HAP-1 (cell line): ENCODE measurements at regions not wholly inside any gene's neighbourhood (a gene's known extent, or its start where the extent isn't known, plus 50 kb on each side); places are given as distances from the start of the nearest gene placed in this dataset.

Experiments
- DNase-seq, 2 experiments: peaks; one replicate each; pipeline ENCODE4 v3.0.0-alpha.2; 2016 to 2020; ENCODE audit warnings: low spot score in 2 of 2
- H3K27me3 ChIP-seq: fragments of 250-450 bp; sonication (Bioruptor Pico); 2 replicates; pipeline ENCODE4 v1.5.1; 2020; ENCODE audit warnings: low read depth, mild to moderate bottlenecking, moderate library complexity
- H3K36me3 ChIP-seq: fragments of 250-450 bp; sonication (Bioruptor Pico); replicated peaks from 2 replicates; pipeline ENCODE4 v1.5.1; 2020; ENCODE audit warnings: mild to moderate bottlenecking
- H3K4me1 ChIP-seq: fragments of 250-450 bp; sonication (Bioruptor Pico); 2 replicates; pipeline ENCODE4 v1.5.1; 2020; ENCODE audit warnings: mild to moderate bottlenecking
- H3K4me3 ChIP-seq: fragments of 250-450 bp; sonication (Bioruptor Pico); 2 replicates; pipeline ENCODE4 v1.5.1; 2020; ENCODE audit warnings: mild to moderate bottlenecking, moderate library complexity
- H3K9me3 ChIP-seq: fragments of 250-450 bp; sonication (Bioruptor Pico); 2 replicates; pipeline ENCODE4 v1.5.1; 2020; ENCODE audit warnings: mild to moderate bottlenecking, moderate library complexity
- in situ Hi-C: fragments of 300-500 bp; cut with MboI; formaldehyde crosslinking; loops from 3 replicates; pipeline ENCODE4 v1.14.3; 2020; ENCODE audit warnings: low sequenced_read_pairs, inconsistent platforms, mixed read lengths

- peaks cover 11% of the 10 kb centered on the region for H3K4me1 ChIP-seq
- no peaks in the 10 kb centered on the region for H3K36me3 ChIP-seq
- H3K4me3 ChIP-seq: no peak overlapping the region
- in situ Hi-C loops: no loop called here
- H3K27me3 ChIP-seq: no peaks in the 10 kb centered on the region
- H3K9me3 ChIP-seq: no peaks in the 10 kb centered on the region
- peak; percentile 36 to 49 for DNase-seq
These were observed 142.5 kb upstream of the TNS3 start for GRCh38 chr7:47724335-47724982.

DNA sequence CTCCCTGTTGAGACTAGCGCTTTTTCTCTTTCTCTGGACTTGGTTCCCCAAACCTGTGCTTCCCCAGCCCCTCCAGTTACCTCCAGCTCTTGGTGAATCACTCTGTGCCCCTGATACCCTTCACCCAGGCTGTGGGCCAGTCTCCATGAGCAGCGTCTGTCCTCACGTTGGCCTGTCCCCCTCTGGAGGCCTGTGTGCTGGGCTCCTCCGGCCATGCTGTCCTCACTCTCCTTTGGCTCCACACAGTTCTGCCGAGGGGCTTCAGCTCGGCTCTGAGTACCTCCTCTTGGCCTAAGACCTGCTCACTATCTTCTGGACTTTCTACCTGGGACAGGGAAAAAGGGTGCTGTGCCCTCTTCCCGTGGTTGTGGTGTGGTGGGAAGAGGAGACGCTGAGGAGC is 140.2 kb upstream of the TNS3 start:
- H3K4me3 ChIP-seq: no peak overlapping the region
- no peaks in the 10 kb centered on the region for H3K36me3 ChIP-seq
- in situ Hi-C loops: no loop called here
- DNase-seq: no peak
- no peaks in the 10 kb centered on the region for H3K27me3 ChIP-seq
- H3K4me1 ChIP-seq: peaks cover 16% of the 10 kb centered on the region
- no peaks in the 10 kb centered on the region for H3K9me3 ChIP-seq

DNA sequence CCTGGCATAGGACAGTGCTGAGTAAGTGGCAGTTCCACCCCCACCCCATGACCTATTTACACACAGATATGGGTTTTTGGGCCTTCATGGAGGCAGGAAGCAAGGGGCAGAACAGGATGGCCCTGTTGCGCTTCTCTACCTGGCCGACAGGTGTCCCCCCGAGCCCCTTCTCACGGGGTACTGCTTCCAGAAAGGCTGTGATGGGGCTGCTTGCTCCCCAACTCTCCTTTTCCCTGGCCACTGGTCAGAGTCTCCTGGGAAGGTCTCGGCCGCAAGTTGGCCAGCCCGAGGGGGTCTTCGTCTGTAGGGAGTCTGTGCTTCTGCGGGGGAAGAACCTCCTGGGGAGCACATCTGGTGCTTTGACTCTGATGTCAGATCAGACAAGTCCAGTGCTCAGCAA is 139.8 kb upstream of the TNS3 start:
- H3K4me1 ChIP-seq: peaks cover 19% of the 10 kb centered on the region
- in situ Hi-C loops: no loop called here
- H3K9me3 ChIP-seq: no peaks in the 10 kb centered on the region
- DNase-seq: no peak
- H3K36me3 ChIP-seq: no peaks in the 10 kb centered on the region
- no peaks in the 10 kb centered on the region for H3K27me3 ChIP-seq
- no peak overlapping the region for H3K4me3 ChIP-seq

DNA sequence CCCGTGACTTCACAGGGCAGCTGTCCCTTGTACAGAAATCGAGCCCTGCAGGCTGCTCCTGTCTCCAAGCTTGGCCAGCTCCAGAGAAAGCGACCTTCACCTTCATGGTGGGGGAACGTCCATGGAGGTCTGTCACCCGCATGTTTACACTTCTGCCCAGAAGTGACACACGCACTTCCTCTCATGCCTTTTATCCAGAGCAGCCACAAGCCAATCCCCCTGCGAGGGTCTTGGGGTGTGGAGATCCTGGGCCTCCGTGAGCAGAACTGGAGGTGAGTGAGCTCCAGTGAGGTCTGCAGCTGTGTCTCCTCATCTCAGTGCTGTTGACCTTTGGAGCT is 139.0 kb upstream of the TNS3 start:
- no peaks in the 10 kb centered on the region for H3K27me3 ChIP-seq
- peaks cover 19% of the 10 kb centered on the region for H3K4me1 ChIP-seq
- no peak overlapping the region for H3K4me3 ChIP-seq
- H3K9me3 ChIP-seq: no peaks in the 10 kb centered on the region
- no peak for DNase-seq
- no peaks in the 10 kb centered on the region for H3K36me3 ChIP-seq
- in situ Hi-C loops: no loop called here

DNA sequence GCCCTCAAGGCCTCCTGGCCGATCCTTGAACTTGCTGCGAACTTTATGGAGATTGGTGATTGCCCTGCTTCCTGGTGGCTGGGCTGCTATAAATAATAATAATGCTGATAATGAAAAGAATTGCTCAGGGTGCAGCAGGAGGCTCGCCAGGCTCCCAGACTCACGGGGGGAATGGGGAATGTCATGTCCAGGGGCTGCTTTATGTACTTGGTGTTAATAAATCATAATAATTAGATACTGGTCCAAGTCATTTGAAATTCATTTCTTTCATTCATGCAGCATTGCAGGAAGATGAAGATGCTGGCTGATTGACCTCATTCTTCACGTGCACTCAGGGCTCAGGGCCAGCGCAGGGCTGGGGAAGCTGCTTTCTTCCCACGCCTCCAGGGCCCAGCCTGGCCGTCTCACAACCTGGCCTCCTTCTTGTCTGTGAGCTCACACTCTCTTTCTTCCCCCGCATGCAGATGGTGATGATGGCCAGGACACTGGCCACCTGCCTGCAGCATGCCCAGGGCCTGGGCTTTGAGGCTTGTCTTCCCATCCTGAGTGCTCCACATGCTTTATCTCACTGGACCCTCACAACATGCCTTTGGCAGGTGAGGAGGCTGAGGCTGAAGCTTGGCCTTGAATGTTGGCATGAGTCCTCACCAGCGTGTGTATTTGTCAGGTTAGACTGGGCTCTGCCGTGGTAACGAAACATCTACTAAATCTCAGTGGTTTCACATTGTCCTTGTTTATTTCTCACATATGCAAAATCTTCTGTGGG is 138.4 kb upstream of the TNS3 start:
- Histone ChIP-seq H3K4me1 (peaks cover 19% of the 10 kb centered on the region), H3K36me3 (no peaks in the 10 kb centered on the region), H3K4me3 (no peak overlapping the region), H3K27me3 (no peaks in the 10 kb centered on the region), H3K9me3 (no peaks in the 10 kb centered on the region)
- no peak for DNase-seq
- in situ Hi-C loops: no loop called here

DNA sequence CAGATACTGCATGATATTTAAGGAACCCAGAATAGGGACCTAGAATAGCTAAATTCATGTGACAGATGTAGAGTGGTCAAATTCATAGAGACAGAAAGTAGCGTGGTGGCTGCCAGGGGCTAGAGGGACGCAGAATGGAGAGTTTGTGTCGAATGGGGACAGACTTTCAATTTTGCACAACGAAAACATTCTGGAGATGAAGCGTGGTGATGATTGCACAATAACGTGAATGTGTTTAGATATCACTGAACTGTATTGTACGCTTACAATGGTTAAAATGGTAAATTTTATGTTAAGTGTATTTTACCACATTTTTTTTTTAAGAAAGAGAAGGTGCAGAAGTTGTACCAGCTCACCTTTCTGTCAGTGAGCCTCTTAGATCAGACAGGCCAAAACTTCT is 137.8 kb upstream of the TNS3 start:
- Histone ChIP-seq H3K4me1 (peaks cover 13% of the 10 kb centered on the region), H3K4me3 (no peak overlapping the region)
- in situ Hi-C loops: no loop called here

GRCh38 chr7:47715631-47716068 is 133.7 kb upstream of the TNS3 start:
- DNase-seq: no peak
- no peaks in the 10 kb centered on the region for H3K36me3 ChIP-seq
- no peaks in the 10 kb centered on the region for H3K27me3 ChIP-seq
- no peak overlapping the region for H3K4me3 ChIP-seq
- in situ Hi-C loops: no loop called here
- no peaks in the 10 kb centered on the region for H3K9me3 ChIP-seq
- H3K4me1 ChIP-seq: peaks cover 8% of the 10 kb centered on the region; the same call in 1 of the 2 replicates

More for the DNA sequence above, 137.8 kb upstream of the TNS3 start:
- H3K36me3 ChIP-seq: no peaks in the 10 kb centered on the region
- H3K9me3 ChIP-seq: no peaks in the 10 kb centered on the region
- H3K27me3 ChIP-seq: no peaks in the 10 kb centered on the region
- DNase-seq: no peak

GRCh38 chr7:47714669-47715607 is 133.0 kb upstream of the TNS3 start:
- in situ Hi-C loops: no loop called here
- Histone ChIP-seq H3K9me3 (no peaks in the 10 kb centered on the region), H3K4me3 (no peak overlapping the region), H3K27me3 (no peaks in the 10 kb centered on the region), H3K36me3 (no peaks in the 10 kb centered on the region), H3K4me1 (peaks cover 8% of the 10 kb centered on the region; the same call in 1 of the 2 replicates)
- DNase-seq: no peak

DNA sequence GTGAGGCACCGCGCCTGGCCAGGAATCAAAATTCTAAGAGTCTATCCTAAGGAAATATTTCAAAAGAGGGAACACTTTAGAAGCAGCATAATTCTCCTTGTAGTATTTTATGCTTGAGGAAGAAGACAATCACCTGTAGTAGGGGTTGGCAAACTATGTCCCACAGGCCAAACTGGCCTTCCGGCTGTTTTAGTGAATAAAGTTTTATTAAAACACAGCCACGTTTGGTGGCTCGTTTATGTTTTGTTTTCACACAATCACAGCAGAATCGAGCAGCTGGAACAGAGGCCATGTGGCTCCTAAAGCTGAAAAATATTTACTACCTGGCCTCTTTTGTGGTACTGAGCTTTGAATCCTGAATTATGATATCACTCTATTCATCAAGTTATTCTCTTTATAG is 131.7 kb upstream of the TNS3 start:
- no peaks in the 10 kb centered on the region for H3K27me3 ChIP-seq
- peaks cover 8% of the 10 kb centered on the region; the same call in 1 of the 2 replicates for H3K4me1 ChIP-seq
- no peak overlapping the region for H3K4me3 ChIP-seq
- in situ Hi-C loops: no loop called here
- no peak for DNase-seq
- H3K36me3 ChIP-seq: no peaks in the 10 kb centered on the region
- no peaks in the 10 kb centered on the region for H3K9me3 ChIP-seq

DNA sequence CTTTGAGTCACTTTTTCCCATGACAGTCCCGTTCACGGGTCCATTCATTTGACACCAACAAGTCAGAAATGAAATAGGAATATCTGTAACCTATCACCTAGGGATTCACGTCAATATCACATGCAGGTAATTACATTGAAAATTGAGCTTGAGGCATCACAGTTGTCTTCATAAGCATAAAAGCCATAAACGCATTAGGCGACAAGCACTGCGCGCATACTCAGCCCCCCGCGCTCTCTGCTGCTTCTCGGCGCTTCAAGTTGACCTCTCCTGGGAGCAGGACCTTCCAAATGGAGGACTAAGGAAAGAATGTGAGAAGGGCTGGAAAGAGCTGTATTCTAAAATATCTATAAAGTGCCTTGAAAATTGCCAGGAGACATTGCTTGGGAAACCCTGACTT is 130.5 kb upstream of the TNS3 start:
- H3K4me3 ChIP-seq: no peak overlapping the region
- in situ Hi-C loops: no loop called here
- H3K27me3 ChIP-seq: no peaks in the 10 kb centered on the region
- peaks cover 6% of the 10 kb centered on the region; the same call in 1 of the 2 replicates for H3K4me1 ChIP-seq
- no peaks in the 10 kb centered on the region for H3K9me3 ChIP-seq
- H3K36me3 ChIP-seq: no peaks in the 10 kb centered on the region
- no peak for DNase-seq

GRCh38 chr7:47711776-47712175 is 129.9 kb upstream of the TNS3 start:
- no peaks in the 10 kb centered on the region for H3K36me3 ChIP-seq

DNA sequence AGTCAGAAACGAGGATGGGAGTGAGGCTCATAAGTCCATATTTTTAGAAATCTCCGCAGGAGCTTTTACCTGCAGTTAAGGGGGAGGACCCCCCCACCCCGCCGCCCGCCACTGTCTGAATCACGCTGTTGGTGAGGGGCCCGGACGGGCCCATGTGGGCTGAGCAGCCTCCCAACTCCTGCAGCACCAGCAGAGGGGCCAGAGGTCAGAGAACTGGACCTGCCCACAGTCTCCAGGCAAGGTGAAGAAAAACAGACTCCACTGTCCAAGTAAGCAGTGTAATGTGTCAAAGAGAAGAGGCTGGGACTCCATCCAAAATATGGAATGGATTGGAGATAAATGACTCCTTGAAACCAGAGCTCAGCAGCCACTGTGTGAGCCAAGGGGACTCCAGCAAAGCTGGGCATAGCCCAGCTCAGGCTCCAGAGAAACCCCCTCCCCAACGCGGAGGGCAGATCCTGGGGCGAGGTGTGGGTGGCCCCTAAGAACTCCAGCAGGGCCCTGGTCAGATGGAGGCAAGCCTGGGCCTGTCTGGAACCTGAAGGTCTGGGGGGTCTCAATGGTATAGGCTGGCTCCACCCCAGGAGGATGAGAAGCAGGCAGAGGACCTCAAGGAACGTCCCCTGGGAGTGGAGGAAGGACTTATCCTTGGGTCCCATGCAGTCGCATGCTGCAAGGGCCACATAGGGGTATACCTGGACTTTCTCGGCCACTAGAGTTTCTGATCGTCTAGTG is 128.5 kb upstream of the TNS3 start:
- Histone ChIP-seq H3K9me3 (no peaks in the 10 kb centered on the region), H3K4me1 (no peaks in the 10 kb centered on the region)
- in situ Hi-C loops: no loop called here

More at GRCh38 chr7:47711776-47712175, 129.9 kb upstream of the TNS3 start:
- Histone ChIP-seq H3K4me3 (no peak overlapping the region), H3K27me3 (no peaks in the 10 kb centered on the region), H3K4me1 (no peaks in the 10 kb centered on the region), H3K9me3 (no peaks in the 10 kb centered on the region)
- no peak for DNase-seq
- in situ Hi-C loops: no loop called here

GRCh38 chr7:47709451-47709850 is 127.5 kb upstream of the TNS3 start:
- no peak for DNase-seq
- in situ Hi-C loops: no loop called here

More for the DNA sequence above, 128.5 kb upstream of the TNS3 start:
- no peaks in the 10 kb centered on the region for H3K27me3 ChIP-seq
- no peaks in the 10 kb centered on the region for H3K36me3 ChIP-seq
- H3K4me3 ChIP-seq: no peak overlapping the region
- no peak for DNase-seq

More at GRCh38 chr7:47709451-47709850, 127.5 kb upstream of the TNS3 start:
- Histone ChIP-seq H3K27me3 (no peaks in the 10 kb centered on the region), H3K36me3 (no peaks in the 10 kb centered on the region), H3K9me3 (no peaks in the 10 kb centered on the region), H3K4me1 (no peaks in the 10 kb centered on the region), H3K4me3 (no peak overlapping the region)
